NCI-H187 treated with DMSO at 0.1 percent for 48 hours (cell line): ENCODE measurements at regions not wholly inside any gene's neighbourhood (a gene's known extent, or its start where the extent isn't known, plus 50 kb on each side); places are given as distances from the start of the nearest gene placed in this dataset.
"Not testable (repeated sequence)": the region's sequence is repeated elsewhere in the genome, so short reads cannot be mapped to it uniquely, and the experiment has no call there.

Source experiments
- DNase-seq: peaks from one replicate; lab custom pipeline; 2025; lab: John Stamatoyannopoulos, UW

DNA sequence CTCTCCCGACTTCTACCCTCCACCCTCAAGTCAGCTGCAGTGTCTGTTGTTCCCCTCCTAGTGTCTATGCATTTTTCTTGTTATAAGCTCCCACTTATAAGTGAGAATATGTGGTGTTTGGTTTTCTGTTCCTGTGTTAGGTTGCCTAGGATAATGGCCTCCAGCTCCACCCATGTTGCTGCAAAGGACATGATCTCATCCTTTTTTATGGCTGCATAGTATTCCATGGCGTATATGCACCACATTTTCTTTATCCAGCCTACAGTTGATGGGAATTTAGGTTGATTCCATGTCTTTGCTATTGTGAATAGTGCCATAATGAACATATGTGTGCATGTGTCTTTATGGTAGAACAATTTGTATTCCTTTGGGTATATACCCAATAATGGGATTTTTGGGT is 80.7 kb downstream of the SPTSSA start:
- not testable (repeated sequence) for DNase-seq

DNA sequence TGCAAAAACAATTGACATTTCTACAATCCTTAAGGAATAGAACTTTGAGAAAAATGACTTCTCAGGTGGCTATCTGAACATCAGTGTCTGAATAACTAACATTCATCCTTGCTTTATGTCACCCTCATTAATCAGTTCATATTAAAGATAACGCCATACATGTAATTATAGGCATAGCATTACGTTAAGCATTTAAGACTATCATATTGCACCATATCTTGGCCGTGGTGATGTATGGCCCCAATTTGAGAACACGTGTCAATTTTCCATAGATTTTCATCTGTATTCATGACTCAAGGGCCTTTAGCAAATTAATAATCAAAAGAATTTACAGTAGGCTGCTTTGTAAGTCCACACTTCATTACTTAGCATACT is 81.6 kb downstream of the SPTSSA start:
- no peak for DNase-seq

DNA sequence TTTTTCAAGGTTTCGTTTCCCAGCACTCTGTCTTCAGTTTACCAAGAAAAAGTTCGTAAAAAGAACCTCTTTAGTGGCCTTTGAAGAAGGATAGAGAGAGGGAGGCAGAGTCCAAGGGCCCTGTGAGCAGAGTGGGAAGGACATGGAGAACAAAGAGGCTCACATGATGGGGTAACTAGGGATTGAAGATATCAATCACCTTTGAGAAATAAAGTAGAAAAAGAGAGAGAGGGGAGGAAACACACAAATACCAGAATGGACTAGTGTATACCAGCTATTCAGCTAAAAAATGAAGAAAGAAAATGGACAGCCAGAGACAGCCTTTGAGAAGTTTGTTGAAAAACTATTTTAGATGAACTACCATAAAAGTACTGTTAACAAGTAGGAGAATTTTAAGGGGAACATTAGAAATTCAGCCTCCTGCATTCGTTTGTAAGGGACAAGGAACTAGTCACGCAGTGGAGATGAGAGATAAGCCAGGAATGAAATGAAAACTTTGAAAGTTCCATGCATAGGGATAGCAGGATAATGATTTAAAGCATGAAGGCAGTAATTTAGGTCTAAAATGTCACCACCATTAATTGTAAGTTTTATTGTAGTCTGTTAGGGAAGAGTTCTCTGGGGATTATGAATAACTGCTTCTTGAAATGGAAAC is 82.1 kb downstream of the SPTSSA start:
- no peak for DNase-seq

DNA sequence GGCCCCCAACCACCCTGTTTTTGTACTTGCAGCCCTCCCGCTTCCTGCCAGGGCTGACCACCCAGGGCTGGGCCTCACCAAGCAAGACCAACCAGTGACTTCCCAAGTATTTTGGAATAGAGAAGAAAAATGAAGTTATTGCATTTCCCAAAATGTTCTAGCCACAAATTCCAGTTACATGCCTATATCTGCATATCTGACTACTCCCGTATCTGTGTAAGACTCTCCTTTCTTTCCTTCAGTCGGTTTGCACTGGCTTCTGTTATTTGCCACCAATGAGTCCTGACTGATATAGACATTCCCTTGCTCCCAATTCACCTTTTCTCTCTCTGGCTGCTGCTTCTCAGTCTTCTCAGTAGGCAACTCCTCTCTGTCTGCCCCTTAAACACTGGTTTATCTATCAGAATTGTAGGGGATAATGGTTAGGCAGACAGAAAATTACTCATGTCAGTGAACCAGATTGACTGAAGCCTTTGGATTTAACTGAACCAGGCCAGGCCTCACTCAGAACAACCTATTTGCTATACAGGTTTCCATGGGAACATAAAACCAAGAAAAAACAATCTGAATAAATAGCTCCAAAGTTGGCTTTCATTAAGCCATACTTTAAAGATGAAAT is 85.3 kb downstream of the SPTSSA start:
- DNase-seq, result no peak

DNA sequence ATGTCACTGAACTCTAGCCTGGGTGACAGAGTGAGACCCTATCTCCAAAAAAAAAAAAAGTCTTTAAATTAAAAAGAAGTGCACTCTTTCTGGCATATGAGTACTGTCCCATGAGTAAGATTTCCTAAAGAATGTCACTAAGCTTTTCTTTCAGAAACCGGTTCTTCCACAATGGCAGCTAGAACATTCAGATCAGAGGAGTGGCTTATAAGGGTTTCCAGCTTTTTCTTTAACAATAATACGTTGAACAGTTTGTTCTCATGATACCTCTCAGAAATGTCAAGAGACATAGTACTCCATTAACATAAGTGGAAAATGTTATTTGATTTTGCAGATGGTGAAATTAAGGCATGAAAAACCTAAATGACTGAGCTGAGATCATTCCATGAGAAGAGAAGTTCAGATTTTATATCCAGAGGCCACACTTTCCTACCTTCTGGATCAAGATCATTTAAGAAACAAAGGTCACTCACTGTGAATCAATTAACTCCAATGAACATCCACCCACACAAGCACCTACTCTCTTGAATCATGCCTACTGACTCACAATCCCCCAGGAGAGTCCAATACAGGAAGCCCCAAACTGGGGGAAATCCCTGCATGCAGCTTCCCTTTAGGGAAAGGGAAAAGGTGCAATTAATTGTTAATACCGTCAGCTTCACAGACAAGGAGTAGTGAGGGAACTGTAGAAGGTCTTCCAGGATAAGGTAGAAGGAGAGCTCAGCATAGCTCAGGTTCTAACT is 86.9 kb downstream of the SPTSSA start:
- DNase-seq, result no peak

DNA sequence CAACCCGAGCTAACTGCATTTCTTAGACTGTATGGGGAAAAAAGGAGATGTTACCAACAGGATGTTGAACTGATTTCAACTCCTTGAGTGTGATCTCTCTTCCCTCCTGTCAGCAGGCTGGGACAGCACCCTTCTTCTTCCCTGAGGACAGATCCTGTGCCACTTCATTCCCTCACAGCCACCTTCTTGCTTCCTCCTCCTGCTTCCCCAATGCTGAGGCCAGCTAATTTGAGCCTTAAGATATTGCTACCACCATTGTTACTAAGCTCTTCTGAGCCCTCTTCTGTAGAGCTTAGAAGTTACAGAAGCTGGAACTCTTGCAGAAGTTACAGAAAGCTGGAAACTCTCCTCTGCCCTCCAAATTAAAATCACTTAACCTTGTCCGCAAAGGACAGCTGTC is 88.8 kb downstream of the SPTSSA start:
- DNase-seq, result no peak

DNA sequence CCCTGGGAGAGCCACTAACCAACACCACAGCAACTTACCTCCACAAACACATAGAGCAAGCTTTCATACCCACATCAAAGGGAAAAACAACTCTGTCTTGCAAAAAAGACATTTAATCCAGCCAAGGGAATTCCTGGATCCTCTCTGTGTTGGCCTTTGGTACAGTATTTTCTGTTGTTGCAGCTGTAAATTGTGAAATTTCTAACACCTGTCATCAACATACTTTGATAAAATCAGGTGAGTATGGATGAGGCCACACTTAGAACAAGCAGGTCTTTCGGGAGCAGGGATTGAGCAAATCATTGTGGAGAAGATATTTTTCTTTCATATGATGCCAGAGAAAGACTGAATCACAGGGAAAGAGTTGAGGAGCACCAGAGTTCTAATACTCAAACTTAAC is 89.3 kb downstream of the SPTSSA start:
- DNase-seq, result no peak

DNA sequence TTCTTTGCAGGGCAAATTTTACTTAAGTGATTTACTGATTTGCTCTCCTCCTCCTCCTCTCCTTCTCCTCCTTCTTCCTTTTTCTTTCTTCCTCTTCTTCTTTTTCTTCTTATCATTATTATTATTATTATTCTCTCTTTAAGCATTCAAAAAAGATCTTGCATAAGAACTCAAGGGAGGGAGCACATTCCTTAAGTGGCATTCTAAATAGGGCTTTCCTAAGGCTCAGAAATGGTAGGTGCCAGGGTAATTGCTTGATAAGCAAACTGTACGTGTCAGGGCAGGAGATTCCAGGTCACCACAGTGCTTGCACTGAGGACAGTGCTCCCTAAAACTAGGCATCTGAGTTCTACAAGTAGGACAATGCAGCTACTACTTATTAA is 92.4 kb downstream of the SPTSSA start:
- DNase-seq, result no peak

DNA sequence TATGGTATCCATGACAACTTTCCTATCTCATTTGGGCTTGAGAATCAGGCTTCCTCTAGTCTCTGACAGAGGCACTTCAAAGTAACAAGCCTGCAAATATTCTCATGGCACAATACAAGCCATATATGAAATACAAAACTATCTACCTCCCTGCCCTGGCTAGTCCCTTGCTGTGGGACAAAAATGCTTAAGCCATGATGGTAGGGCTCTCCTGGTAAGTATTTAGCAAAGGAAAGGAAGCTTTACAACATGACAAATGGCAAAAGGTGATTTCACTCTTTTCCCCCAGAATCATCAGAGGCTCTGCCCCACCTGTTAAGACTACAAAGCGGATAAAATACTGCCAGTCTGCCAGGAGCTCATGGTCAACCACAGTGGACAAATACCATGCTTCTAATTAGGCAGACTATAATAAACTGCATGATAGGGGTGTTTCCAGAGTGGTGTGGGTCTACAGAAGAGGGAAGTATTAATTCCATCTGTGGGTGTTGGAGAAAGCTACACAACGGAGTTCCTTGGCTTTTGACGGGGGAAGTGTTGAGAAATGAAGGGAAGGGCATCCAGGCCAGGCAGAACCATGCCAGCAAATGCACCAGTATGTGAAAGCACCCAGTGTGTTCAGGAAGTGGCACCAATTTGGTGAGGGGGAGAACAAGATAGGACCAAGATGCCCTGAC is 92.9 kb downstream of the SPTSSA start:
- DNase-seq, result no peak

DNA sequence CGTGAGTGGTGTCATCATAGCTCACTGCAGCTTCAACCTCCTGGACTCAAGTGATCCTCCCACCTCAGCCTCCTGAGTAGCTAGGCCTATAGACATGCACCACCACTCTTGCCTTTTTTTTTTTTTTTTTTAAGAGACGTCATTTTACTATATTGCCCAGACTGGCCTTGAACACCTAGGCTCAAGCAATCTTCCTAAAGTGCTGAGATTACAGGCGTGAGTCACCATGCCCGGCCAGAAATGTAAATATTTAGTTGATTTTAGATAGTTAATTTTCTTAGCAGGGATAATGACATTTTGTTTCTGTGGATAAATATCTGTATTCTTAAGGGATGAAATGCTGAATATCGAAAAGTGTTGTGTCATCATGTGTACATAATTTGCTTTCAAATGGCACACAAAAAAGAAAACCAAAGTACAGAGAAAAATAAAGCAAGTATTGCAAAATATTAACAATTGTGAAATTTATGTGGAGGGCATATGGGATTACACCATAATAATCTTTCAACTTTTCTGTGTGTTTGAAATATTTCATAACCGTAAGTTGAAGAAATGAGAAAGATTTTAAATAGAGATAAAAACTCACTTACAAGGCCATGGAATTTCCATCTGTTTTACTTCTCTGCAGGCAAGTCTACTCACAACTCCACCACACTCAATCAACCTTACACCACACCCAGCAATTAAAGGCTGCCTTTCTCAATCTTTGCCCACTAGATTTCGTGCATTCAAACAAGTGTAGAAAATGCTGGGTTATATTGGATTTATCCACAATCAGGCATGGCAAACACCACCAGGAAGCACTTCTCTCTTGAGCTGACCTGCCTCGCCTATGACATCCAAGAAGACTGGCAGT is 93.7 kb downstream of the SPTSSA start:
- no peak for DNase-seq

DNA sequence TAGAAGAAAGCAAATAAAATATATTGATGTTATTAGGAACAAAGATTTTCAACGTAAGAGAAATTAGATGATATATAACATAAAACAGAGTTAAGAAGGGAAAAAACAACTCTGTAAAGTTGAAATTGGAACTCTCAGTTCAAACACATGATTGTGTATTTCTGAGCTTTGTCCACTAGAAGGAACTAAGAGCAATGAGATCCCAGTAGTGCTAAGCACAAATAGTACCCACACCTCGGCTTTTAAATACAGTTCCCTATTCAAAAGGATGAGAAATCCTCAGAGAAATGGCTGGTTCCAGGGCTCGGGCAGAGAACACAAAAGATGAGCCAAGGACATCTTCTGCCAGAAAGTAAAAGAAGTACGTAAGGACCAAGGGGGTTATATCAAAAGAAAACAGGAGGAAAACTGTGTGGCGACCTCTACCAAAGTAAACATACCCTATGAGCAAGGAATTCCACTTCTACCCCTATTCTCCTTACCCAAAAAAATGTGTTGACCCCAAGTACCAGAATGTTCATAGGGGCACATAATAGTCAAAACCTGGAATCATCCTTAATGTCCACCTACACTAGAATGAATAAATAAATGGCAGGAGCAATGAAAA is 96.6 kb downstream of the SPTSSA start:
- DNase-seq, result no peak

DNA sequence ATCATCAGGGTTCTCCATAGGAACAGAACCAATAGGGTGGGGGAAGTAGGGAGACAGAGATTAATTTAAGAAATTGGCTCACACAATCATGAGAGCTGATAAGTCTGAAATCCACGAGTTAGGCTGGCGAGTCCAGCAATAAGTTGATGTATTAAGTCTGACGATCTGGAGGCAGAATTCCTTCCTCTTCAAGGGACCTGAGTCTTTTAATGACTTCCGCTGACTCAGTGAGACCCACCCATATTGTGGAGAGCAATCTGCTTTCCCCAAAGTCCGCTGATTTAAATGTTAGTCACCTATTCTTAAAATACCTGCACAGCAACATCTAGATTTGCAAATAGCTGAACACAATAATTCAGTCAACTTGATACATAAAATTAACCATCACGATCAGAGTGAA is 97.8 kb downstream of the SPTSSA start:
- no peak for DNase-seq

DNA sequence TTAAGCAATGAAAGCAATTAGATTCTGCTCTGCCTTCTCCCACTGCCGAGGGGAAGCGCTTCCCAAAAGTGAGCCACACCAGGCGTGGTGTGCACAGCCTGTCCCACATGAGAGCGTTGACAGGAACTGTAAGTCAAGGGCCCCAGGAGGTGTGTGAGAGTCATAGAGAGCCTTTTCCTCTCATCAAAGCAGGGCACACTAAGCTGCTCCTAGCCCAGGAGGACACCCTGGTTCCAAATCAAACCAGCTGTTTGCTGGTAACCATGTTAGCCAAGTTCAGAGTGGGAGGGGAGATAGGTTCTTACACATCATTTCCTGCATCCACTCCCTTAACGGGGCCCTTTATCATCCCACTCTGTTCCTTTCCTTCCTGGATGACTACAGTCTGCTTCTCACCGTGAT is 98.3 kb downstream of the SPTSSA start:
- DNase-seq, result no peak

DNA sequence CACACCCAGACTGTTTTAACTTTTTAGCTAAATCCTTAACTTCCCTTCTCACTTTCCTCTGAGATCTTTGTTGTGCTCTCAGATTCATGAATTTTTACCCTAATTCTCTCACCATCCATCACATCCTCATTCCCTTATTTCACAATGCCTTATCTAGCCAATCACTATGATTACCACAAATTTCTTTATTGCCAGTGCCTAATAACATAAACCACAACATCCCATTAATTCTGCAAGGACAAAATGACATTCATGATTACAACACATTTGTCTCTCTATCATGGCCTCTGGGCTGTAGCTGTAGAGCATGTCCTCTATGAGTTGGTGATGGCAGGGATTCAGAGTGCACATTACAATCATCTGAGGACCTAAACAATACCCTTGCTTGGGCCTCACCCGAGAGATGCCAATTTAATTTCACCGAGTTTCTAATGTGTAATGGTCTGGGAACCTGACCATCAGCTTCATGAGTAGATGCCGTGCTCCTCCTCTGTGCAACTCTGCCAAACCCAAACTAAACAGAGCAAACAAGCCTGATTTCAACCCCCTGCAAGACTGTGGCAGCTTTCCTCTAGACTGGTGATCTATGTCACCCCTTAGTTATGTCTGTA is 99.3 kb downstream of the SPTSSA start:
- DNase-seq, result no peak

DNA sequence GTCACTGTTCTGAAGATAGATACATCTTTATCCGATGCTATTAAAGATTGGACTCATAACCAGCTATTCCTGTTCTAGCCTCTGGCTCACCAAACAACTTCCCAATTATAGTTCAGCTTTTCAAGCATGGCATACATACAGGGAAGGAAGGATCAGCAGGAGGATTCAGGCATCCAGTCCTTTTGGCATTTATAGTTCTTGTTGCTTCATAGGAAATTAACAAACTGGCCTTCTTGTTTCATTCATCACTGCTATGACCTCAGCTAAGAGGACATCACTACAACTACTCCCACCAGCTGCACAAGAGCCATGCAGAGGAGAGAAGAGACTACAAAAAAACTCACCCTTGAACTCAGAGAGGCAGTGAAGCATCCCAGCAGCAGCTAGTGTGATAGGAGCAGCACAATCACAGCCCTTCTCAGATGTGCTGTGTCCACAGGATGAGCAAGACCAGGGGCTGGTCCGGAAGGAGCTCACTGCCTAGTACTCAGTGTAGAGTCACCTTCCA is 100.5 kb downstream of the SPTSSA start:
- DNase-seq, result no peak

DNA sequence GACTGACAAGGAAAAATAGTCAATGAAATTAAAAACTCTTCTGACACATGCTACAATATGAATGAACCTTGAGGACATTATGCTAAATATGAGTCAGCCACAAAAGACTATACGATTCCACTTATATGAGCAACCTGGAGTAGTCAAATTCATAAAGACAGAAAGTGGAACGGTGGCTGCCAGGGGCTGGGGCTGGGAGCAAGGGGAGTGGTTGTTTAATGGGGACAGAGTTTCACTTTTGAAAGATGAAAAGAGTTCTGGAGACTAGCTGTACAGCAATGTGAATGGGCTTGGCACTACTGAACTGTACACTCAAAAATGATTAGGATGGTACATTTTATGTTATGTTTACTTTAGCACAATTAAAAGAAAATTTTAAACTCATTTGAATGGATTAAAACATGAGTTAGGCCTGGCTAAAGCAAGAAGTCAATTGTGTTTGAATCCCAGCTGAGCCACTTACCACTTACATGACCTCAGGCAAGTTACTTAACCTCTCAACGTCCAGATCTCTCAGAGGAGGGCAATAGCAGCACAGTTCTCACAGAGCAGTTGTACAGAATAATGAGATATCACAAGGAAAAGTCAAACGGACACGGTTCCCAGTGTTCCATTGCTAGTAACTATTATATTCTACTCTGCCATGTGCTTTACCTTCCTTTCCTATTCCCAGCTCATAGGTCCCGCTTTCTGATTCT is 102.5 kb downstream of the SPTSSA start:
- DNase-seq, result no peak

DNA sequence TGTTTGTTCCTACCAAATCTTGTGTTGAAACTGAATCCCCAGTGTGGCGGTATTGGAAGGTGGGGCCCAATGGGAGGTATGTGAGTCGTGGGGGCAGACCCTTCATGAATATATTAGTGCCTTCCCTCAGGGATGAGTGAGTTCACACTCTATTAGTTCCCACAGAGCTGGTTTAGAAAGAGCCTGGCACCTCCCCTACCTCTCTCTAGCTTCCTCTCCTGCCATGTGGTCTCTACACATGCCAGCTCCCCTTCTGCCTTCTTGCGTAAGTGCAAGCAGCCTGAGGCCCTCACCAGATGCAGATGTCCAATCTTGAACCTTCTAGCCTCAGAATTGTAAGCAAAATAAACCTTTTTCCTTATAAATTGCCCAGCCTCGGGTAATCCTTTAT is 105.8 kb downstream of the SPTSSA start:
- no peak for DNase-seq

DNA sequence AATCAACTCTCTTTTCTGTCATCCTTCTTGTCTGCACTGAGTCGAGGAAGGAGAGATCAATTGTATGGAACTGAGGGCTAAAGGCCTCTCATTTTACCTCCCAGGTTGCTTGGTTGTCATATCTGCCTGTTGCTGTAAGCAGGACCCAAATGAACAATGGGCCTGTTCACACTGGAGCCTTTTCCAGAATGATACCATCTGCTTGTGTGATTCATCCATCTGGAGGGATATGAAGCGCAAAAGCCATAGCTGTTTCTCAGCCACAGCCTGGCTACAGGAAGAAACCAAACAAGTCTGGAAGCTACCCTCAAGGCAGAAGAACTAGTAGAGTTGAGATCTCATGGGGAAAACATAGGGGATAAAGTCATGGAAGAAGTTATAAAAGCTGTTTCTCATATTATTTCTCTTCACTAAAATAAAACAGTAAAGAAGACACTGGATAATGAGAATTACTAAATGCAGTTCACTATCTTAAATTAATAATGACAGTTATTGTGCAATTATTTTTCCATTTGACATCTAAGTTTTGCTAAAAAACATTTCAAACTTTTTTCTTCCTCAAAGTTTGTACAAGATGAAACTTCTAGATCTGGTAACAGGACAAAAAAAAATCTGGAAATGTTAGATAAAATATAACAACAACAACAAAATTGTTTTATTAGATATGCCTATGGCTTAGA is 106.3 kb downstream of the SPTSSA start:
- DNase-seq, result no peak

DNA sequence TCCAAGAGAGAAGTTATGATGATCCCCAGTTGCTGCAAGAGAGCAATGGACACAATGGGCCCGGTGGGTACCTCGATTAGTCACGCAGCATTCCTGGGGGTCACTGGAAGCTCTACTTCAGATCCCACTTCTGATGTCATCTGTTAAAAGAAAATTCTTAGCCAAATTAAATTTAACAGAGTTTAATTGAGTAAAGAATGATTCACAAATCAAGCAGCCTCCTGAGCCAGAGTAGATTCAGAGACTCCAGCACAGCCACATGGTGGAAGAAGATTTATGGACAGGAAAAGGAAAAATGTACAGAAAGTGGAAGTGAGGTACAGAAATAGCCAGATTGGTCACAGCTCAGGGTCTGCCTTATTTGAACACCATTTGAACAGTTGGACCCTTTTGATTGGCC is 107.5 kb downstream of the SPTSSA start:
- DNase-seq, result no peak

DNA sequence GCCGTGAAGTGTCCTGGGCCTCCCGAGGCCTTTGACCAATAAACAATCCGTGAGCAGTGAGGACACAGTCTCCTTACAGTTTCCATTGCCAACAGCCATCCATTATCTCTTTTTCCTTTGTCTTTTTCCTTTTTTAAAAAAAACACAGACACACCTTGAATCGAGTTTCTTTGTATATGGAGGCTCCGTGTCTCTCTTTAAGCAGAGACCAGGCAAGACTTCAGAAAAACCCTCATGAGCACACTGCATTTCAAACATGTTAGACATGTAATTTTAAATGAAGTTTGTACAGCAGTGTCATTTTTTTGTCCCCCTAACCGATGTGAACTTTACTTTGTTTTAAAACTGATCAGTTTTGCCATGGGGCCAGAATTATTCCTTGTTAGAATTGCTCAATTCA is 111.1 kb downstream of the SPTSSA start:
- DNase-seq, result no peak
